Gastroesophageal sphincter (tissue), 3 donors: ENCODE measurements at regions not wholly inside any gene's neighbourhood (a gene's known extent, or its start where the extent isn't known, plus 50 kb on each side); places are given as distances from the start of the nearest gene placed in this dataset.

ENCODE experiments used
- EP300 ChIP-seq: sonication (generic); formaldehyde crosslinking; IDR thresholded peaks from one replicate; pipeline ENCODE4 v1.6.1; 2017; ENCODE audit warnings: antibody characterized with exemption, mild to moderate bottlenecking
- POLR2A ChIP-seq, 2 donors: fragments of 450-650 bp; IDR thresholded peaks; one replicate each; pipeline ENCODE4 v1.6.1; 2017; ENCODE audit warnings: antibody characterized with exemption in 2 of 2, mild to moderate bottlenecking in 2 of 2, moderate library complexity in 1 of 2
- POLR2AphosphoS5 ChIP-seq: sonication (generic); formaldehyde crosslinking; IDR thresholded peaks from one replicate; pipeline ENCODE4 v1.6.1; 2017; ENCODE audit warnings: antibody characterized with exemption
- TF ChIP-seq, protein P1 (sequence below), 4 experiments: fragments of 200-600 bp in 2 of 4; fragments of 450-650 bp in 2 of 4; sonication (generic) in 1 of 4; IDR thresholded peaks; one replicate each; pipeline ENCODE4 v1.5.1; 2017 to 2019; ENCODE audit warnings: antibody characterized with exemption in 4 of 4, mild to moderate bottlenecking in 2 of 4, moderate library complexity in 2 of 4

- TF ChIP-seq, protein P1, sequence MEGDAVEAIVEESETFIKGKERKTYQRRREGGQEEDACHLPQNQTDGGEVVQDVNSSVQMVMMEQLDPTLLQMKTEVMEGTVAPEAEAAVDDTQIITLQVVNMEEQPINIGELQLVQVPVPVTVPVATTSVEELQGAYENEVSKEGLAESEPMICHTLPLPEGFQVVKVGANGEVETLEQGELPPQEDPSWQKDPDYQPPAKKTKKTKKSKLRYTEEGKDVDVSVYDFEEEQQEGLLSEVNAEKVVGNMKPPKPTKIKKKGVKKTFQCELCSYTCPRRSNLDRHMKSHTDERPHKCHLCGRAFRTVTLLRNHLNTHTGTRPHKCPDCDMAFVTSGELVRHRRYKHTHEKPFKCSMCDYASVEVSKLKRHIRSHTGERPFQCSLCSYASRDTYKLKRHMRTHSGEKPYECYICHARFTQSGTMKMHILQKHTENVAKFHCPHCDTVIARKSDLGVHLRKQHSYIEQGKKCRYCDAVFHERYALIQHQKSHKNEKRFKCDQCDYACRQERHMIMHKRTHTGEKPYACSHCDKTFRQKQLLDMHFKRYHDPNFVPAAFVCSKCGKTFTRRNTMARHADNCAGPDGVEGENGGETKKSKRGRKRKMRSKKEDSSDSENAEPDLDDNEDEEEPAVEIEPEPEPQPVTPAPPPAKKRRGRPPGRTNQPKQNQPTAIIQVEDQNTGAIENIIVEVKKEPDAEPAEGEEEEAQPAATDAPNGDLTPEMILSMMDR (IDR thresholded peaks at IDR 0.05) = no peak
- TF ChIP-seq POLR2A (IDR thresholded peaks at IDR 0.05) (no peak), POLR2AphosphoS5 (no peak), EP300 (no peak)
Observed at GRCh38 chr2:236400046-236400574, 135.9 kb upstream of the ASB18 start.
